ENCODE measurements at regions not wholly inside any gene's neighbourhood (a gene's known extent, or its start where the extent isn't known, plus 50 kb on each side); places are given as distances from the start of the nearest gene placed in this dataset.

DNA sequence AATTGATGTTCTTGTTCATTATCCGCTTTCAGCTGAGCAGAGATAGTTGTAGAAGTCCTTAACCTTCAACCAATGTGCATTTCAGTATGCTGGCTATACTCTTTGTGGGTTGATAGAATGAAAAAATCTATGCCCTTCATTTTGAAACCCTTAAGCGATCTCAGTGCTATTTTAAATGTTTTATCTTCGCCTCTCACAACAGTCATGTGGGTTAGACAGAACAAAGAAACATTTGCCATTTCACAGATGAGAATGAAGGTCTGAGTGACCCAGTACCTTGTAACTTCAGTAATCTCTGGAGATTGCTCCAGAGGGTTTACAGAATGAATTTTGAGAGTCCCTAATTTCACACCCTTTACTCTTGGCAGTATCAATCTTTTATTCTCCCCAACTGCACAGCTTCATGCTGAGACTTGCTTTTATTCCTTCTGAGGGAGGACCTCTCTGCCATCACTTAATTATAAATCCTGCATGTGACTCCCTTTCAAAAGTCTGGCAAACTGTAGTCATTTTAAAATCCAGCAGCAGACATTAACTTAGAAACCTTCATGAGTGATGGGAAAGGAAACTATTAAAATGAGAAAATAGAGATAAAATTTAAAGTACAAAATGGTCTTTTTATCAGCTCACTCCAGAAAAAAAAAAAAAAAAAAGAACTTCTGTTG, 921.5 kb downstream of the RAB28 start (continued):
- TF ChIP-seq, protein P1, sequence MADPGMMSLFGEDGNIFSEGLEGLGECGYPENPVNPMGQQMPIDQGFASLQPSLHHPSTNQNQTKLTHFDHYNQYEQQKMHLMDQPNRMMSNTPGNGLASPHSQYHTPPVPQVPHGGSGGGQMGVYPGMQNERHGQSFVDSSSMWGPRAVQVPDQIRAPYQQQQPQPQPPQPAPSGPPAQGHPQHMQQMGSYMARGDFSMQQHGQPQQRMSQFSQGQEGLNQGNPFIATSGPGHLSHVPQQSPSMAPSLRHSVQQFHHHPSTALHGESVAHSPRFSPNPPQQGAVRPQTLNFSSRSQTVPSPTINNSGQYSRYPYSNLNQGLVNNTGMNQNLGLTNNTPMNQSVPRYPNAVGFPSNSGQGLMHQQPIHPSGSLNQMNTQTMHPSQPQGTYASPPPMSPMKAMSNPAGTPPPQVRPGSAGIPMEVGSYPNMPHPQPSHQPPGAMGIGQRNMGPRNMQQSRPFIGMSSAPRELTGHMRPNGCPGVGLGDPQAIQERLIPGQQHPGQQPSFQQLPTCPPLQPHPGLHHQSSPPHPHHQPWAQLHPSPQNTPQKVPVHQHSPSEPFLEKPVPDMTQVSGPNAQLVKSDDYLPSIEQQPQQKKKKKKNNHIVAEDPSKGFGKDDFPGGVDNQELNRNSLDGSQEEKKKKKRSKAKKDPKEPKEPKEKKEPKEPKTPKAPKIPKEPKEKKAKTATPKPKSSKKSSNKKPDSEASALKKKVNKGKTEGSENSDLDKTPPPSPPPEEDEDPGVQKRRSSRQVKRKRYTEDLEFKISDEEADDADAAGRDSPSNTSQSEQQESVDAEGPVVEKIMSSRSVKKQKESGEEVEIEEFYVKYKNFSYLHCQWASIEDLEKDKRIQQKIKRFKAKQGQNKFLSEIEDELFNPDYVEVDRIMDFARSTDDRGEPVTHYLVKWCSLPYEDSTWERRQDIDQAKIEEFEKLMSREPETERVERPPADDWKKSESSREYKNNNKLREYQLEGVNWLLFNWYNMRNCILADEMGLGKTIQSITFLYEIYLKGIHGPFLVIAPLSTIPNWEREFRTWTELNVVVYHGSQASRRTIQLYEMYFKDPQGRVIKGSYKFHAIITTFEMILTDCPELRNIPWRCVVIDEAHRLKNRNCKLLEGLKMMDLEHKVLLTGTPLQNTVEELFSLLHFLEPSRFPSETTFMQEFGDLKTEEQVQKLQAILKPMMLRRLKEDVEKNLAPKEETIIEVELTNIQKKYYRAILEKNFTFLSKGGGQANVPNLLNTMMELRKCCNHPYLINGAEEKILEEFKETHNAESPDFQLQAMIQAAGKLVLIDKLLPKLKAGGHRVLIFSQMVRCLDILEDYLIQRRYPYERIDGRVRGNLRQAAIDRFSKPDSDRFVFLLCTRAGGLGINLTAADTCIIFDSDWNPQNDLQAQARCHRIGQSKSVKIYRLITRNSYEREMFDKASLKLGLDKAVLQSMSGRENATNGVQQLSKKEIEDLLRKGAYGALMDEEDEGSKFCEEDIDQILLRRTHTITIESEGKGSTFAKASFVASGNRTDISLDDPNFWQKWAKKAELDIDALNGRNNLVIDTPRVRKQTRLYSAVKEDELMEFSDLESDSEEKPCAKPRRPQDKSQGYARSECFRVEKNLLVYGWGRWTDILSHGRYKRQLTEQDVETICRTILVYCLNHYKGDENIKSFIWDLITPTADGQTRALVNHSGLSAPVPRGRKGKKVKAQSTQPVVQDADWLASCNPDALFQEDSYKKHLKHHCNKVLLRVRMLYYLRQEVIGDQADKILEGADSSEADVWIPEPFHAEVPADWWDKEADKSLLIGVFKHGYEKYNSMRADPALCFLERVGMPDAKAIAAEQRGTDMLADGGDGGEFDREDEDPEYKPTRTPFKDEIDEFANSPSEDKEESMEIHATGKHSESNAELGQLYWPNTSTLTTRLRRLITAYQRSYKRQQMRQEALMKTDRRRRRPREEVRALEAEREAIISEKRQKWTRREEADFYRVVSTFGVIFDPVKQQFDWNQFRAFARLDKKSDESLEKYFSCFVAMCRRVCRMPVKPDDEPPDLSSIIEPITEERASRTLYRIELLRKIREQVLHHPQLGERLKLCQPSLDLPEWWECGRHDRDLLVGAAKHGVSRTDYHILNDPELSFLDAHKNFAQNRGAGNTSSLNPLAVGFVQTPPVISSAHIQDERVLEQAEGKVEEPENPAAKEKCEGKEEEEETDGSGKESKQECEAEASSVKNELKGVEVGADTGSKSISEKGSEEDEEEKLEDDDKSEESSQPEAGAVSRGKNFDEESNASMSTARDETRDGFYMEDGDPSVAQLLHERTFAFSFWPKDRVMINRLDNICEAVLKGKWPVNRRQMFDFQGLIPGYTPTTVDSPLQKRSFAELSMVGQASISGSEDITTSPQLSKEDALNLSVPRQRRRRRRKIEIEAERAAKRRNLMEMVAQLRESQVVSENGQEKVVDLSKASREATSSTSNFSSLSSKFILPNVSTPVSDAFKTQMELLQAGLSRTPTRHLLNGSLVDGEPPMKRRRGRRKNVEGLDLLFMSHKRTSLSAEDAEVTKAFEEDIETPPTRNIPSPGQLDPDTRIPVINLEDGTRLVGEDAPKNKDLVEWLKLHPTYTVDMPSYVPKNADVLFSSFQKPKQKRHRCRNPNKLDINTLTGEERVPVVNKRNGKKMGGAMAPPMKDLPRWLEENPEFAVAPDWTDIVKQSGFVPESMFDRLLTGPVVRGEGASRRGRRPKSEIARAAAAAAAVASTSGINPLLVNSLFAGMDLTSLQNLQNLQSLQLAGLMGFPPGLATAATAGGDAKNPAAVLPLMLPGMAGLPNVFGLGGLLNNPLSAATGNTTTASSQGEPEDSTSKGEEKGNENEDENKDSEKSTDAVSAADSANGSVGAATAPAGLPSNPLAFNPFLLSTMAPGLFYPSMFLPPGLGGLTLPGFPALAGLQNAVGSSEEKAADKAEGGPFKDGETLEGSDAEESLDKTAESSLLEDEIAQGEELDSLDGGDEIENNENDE (IDR thresholded peaks at IDR 0.05; ENCODE audit: insufficient replicate concordance, low read length), result no peak
- TF ChIP-seq CTBP2 (IDR thresholded peaks at IDR 0.05; ENCODE audit: borderline replicate concordance, insufficient read depth, insufficient read length, low read length) (no peak), NANOG (IDR thresholded peaks at IDR 0.05; ENCODE audit: insufficient read depth, low read depth, low read length, poor library complexity, severe bottlenecking) (no peak), TBP (IDR thresholded peaks at IDR 0.05; ENCODE audit: low read depth, low read length) (no peak), GTF2F1 (IDR thresholded peaks at IDR 0.05; ENCODE audit: borderline replicate concordance, low read depth, low read length) (no peak), SP4 (IDR thresholded peaks at IDR 0.05; ENCODE audit: low read length) (no peak), RXRA (IDR thresholded peaks at IDR 0.05; ENCODE audit: insufficient read depth, low read depth, low read length) (no peak), SIRT6 (IDR thresholded peaks at IDR 0.05; ENCODE audit: low read length) (no peak), TEAD4 (IDR thresholded peaks at IDR 0.05; ENCODE audit: low read depth, low read length) (no peak), JUND (IDR thresholded peaks at IDR 0.05; ENCODE audit: low read length) (no peak), BACH1 (IDR thresholded peaks at IDR 0.05; ENCODE audit: low read length) (no peak)
